Immature natural killer cell (primary cell): ENCODE measurements at regions not wholly inside any gene's neighbourhood (a gene's known extent, or its start where the extent isn't known, plus 50 kb on each side); places are given as distances from the start of the nearest gene placed in this dataset.
"Not testable (repeated sequence)": the region's sequence is repeated elsewhere in the genome, so short reads cannot be mapped to it uniquely, and the experiment has no call there.

Source experiments
- DNase-seq, 3 donors: peaks; one replicate each; pipeline ENCODE4 v3.0.0; 2022; ENCODE audit warnings: mixed read lengths in 1 of 3
- H3K27ac Mint-ChIP-seq, 6 donors: one replicate each; pipeline ENCODE4 v1.8.0; 2020; ENCODE audit warnings: mixed read lengths in 6 of 6, mild to moderate bottlenecking in 5 of 6, inconsistent platforms in 4 of 6, moderate library complexity in 3 of 6
- H3K27me3 Mint-ChIP-seq, 3 donors: one replicate each; pipeline ENCODE4 v1.8.0; 2020 to 2021; ENCODE audit warnings: low read depth in 3 of 3, mild to moderate bottlenecking in 3 of 3, mixed read lengths in 3 of 3, moderate library complexity in 3 of 3, inconsistent platforms in 1 of 3
- H3K36me3 Mint-ChIP-seq, 3 donors: one replicate each; pipeline ENCODE4 v1.8.0; 2020; ENCODE audit warnings: mixed read lengths in 3 of 3, inconsistent platforms in 2 of 3, mild to moderate bottlenecking in 2 of 3
- H3K4me1 Mint-ChIP-seq, 2 donors: one replicate each; pipeline ENCODE4 v1.8.0; 2020; ENCODE audit warnings: inconsistent platforms in 2 of 2, mild to moderate bottlenecking in 2 of 2, mixed read lengths in 2 of 2, moderate library complexity in 1 of 2
- H3K4me3 Mint-ChIP-seq, 5 donors: one replicate each; pipeline ENCODE4 v1.8.0; 2020; ENCODE audit warnings: mild to moderate bottlenecking in 5 of 5, mixed read lengths in 5 of 5, inconsistent platforms in 3 of 5, moderate library complexity in 3 of 5
- H3K9me3 Mint-ChIP-seq, 6 donors: one replicate each; pipeline ENCODE4 v1.8.0; 2020; ENCODE audit warnings: mild to moderate bottlenecking in 6 of 6, mixed read lengths in 6 of 6, inconsistent platforms in 4 of 6, moderate library complexity in 3 of 6

GRCh38 chr11:134501406-134502152 is 89.5 kb upstream of the B3GAT1 start:
- peaks cover 0 to 3% (median 0%) of the 10 kb centered on the region in 6 donors for H3K9me3 Mint-ChIP-seq
- no peak overlapping the region for H3K4me3 Mint-ChIP-seq
- no peak for DNase-seq
- H3K27me3 Mint-ChIP-seq, result peaks cover 4 to 13% (median 8%) of the 10 kb centered on the region in 3 donors
- no peak overlapping the region for H3K27ac Mint-ChIP-seq
- peaks cover 0 to 5% of the 10 kb centered on the region in 2 donors for H3K4me1 Mint-ChIP-seq
- peaks cover 0 to 13% (median 5%) of the 10 kb centered on the region in 3 donors for H3K36me3 Mint-ChIP-seq

GRCh38 chr11:134500621-134501020 is 88.6 kb upstream of the B3GAT1 start:
- Mint-ChIP-seq H3K27me3 (peaks cover 4 to 13% (median 8%) of the 10 kb centered on the region in 3 donors), H3K4me1 (peaks cover 0 to 5% of the 10 kb centered on the region in 2 donors), H3K4me3 (no peak overlapping the region), H3K27ac (no peak overlapping the region), H3K9me3 (peaks cover 0 to 3% (median 2%) of the 10 kb centered on the region in 6 donors), H3K36me3 (peaks cover 0 to 15% (median 6%) of the 10 kb centered on the region in 3 donors)
- DNase-seq, result no peak

GRCh38 chr11:134499990-134500389 is 87.9 kb upstream of the B3GAT1 start:
- no peak overlapping the region for H3K4me3 Mint-ChIP-seq
- H3K4me1 Mint-ChIP-seq, result peaks cover 0 to 5% of the 10 kb centered on the region in 2 donors
- H3K27me3 Mint-ChIP-seq, result peaks cover 4 to 19% (median 8%) of the 10 kb centered on the region in 3 donors
- peaks cover 4 to 9% (median 6%) of the 10 kb centered on the region in 6 donors for H3K9me3 Mint-ChIP-seq
- peaks cover 5 to 20% (median 11%) of the 10 kb centered on the region in 3 donors for H3K36me3 Mint-ChIP-seq
- no peak for DNase-seq
- no peak overlapping the region for H3K27ac Mint-ChIP-seq

GRCh38 chr11:134498326-134499139 is 86.5 kb upstream of the B3GAT1 start:
- Mint-ChIP-seq H3K27me3 (peaks cover 4 to 22% (median 7%) of the 10 kb centered on the region in 3 donors), H3K4me1 (peaks cover 0 to 5% of the 10 kb centered on the region in 2 donors), H3K36me3 (peaks cover 5 to 20% (median 11%) of the 10 kb centered on the region in 3 donors), H3K9me3 (peaks cover 7 to 21% (median 11%) of the 10 kb centered on the region in 6 donors), H3K4me3 (no peak overlapping the region), H3K27ac (no peak overlapping the region)
- no peak for DNase-seq

- H3K9me3 Mint-ChIP-seq, result peaks cover 7 to 21% (median 11%) of the 10 kb centered on the region in 6 donors
- no peak for DNase-seq
Observed at GRCh38 chr11:134497586-134497985, 85.5 kb upstream of the B3GAT1 start.

GRCh38 chr11:134496058-134496457 is 84.0 kb upstream of the B3GAT1 start:
- not testable (repeated sequence) for H3K4me3 Mint-ChIP-seq, H3K27ac Mint-ChIP-seq, H3K4me1 Mint-ChIP-seq, DNase-seq
- peaks cover 4 to 16% (median 5%) of the 10 kb centered on the region in 3 donors for H3K27me3 Mint-ChIP-seq
- H3K36me3 Mint-ChIP-seq, result peaks cover 5 to 17% (median 11%) of the 10 kb centered on the region in 3 donors
- H3K9me3 Mint-ChIP-seq, result peaks cover 7 to 21% (median 11%) of the 10 kb centered on the region in 6 donors

More at GRCh38 chr11:134497586-134497985, 85.5 kb upstream of the B3GAT1 start:
- peaks cover 5 to 20% (median 11%) of the 10 kb centered on the region in 3 donors for H3K36me3 Mint-ChIP-seq
- peaks cover 0 to 5% of the 10 kb centered on the region in 2 donors for H3K4me1 Mint-ChIP-seq
- H3K27ac Mint-ChIP-seq, result no peak overlapping the region
- H3K4me3 Mint-ChIP-seq, result no peak overlapping the region
- H3K27me3 Mint-ChIP-seq, result peaks cover 4 to 17% (median 7%) of the 10 kb centered on the region in 3 donors

- not testable (repeated sequence) for H3K27ac Mint-ChIP-seq, DNase-seq, H3K4me3 Mint-ChIP-seq, H3K4me1 Mint-ChIP-seq
- peaks cover 7 to 21% (median 11%) of the 10 kb centered on the region in 6 donors for H3K9me3 Mint-ChIP-seq
- peaks cover 5 to 11% (median 11%) of the 10 kb centered on the region in 3 donors for H3K36me3 Mint-ChIP-seq
- peaks cover 2 to 14% (median 3%) of the 10 kb centered on the region in 3 donors for H3K27me3 Mint-ChIP-seq
Observed at GRCh38 chr11:134494395-134494794, 82.4 kb upstream of the B3GAT1 start.

- not testable (repeated sequence) for H3K4me3 Mint-ChIP-seq, DNase-seq, H3K27ac Mint-ChIP-seq
- Mint-ChIP-seq H3K27me3 (peaks cover 2 to 14% (median 3%) of the 10 kb centered on the region in 3 donors), H3K9me3 (peaks cover 7 to 21% (median 11%) of the 10 kb centered on the region in 6 donors), H3K4me1 (peaks cover 2 to 15% of the 10 kb centered on the region in 2 donors), H3K36me3 (peaks cover 5 to 11% (median 8%) of the 10 kb centered on the region in 3 donors)
Observed at GRCh38 chr11:134492411-134492810, 80.4 kb upstream of the B3GAT1 start.

- peaks cover 0 to 6% (median 0%) of the 10 kb centered on the region in 3 donors for H3K36me3 Mint-ChIP-seq
- peaks cover 2 to 3% (median 3%) of the 10 kb centered on the region in 3 donors for H3K27me3 Mint-ChIP-seq
- no peak overlapping the region for H3K4me3 Mint-ChIP-seq
- H3K9me3 Mint-ChIP-seq, result peaks cover 0 to 9% (median 3%) of the 10 kb centered on the region in 6 donors
- H3K27ac Mint-ChIP-seq, result no peak overlapping the region
- peaks cover 0 to 15% of the 10 kb centered on the region in 2 donors for H3K4me1 Mint-ChIP-seq
- DNase-seq, result no peak
Observed at GRCh38 chr11:134489728-134490127, 77.7 kb upstream of the B3GAT1 start.

GRCh38 chr11:134488913-134489312 is 76.9 kb upstream of the B3GAT1 start:
- Mint-ChIP-seq H3K27me3 (peaks cover 2 to 6% (median 2%) of the 10 kb centered on the region in 3 donors), H3K9me3 (peaks cover 0 to 2% (median 0%) of the 10 kb centered on the region in 6 donors), H3K4me3 (no peak overlapping the region), H3K4me1 (peaks cover 0 to 15% of the 10 kb centered on the region in 2 donors), H3K27ac (peak overlapping the region in 1 of 6 donors; percentile 52), H3K36me3 (peaks cover 0 to 11% (median 0%) of the 10 kb centered on the region in 3 donors)
- no peak for DNase-seq

GRCh38 chr11:134488512-134488911 is 76.5 kb upstream of the B3GAT1 start:
- Mint-ChIP-seq H3K27me3 (peaks cover 2 to 6% (median 2%) of the 10 kb centered on the region in 3 donors), H3K9me3 (no peaks in the 10 kb centered on the region), H3K36me3 (peaks cover 0 to 13% (median 0%) of the 10 kb centered on the region in 3 donors), H3K4me1 (peaks cover 0 to 15% of the 10 kb centered on the region in 2 donors), H3K27ac (peak overlapping the region in 2 of 6 donors; percentile 52 to 63), H3K4me3 (no peak overlapping the region)
- DNase-seq, result no peak

- DNase-seq, result no peak
- Mint-ChIP-seq H3K36me3 (peaks cover 0 to 13% (median 0%) of the 10 kb centered on the region in 3 donors), H3K27ac (no peak overlapping the region), H3K9me3 (no peaks in the 10 kb centered on the region), H3K4me3 (no peak overlapping the region), H3K4me1 (peaks cover 0 to 15% of the 10 kb centered on the region in 2 donors), H3K27me3 (peaks cover 2 to 3% (median 2%) of the 10 kb centered on the region in 3 donors)
Observed at GRCh38 chr11:134487696-134488095, 75.7 kb upstream of the B3GAT1 start.

GRCh38 chr11:134486704-134487103 is 74.7 kb upstream of the B3GAT1 start:
- no peak for DNase-seq
- Mint-ChIP-seq H3K4me1 (peaks cover 0 to 15% of the 10 kb centered on the region in 2 donors), H3K9me3 (no peaks in the 10 kb centered on the region), H3K36me3 (peaks cover 0 to 13% (median 0%) of the 10 kb centered on the region in 3 donors), H3K4me3 (no peak overlapping the region), H3K27ac (no peak overlapping the region), H3K27me3 (peaks cover 2 to 4% (median 3%) of the 10 kb centered on the region in 3 donors)
